Progenitor cell of endocrine pancreas (in vitro differentiated cells): ENCODE measurements at regions not wholly inside any gene's neighbourhood (a gene's known extent, or its start where the extent isn't known, plus 50 kb on each side); places are given as distances from the start of the nearest gene placed in this dataset.

Experiments
- DNase-seq: peaks from one replicate; pipeline ENCODE4 v3.0.0; 2021; ENCODE audit warnings: low spot score; ENCODE audit not compliant: unreplicated experiment
- H3K27ac Mint-ChIP-seq: 2 replicates; pipeline ENCODE4 v1.8.0; 2021; ENCODE audit warnings: mild to moderate bottlenecking, moderate library complexity, mixed read lengths
- H3K27me3 Mint-ChIP-seq: 2 replicates; pipeline ENCODE4 v1.8.0; 2021; ENCODE audit warnings: mixed read lengths
- H3K36me3 Mint-ChIP-seq: 2 replicates; pipeline ENCODE4 v1.8.0; 2022; ENCODE audit warnings: mixed read lengths; ENCODE audit not compliant: insufficient read depth
- H3K4me1 Mint-ChIP-seq: 2 replicates; pipeline ENCODE4 v1.8.0; 2021; ENCODE audit warnings: low read depth, mixed read lengths
- H3K4me3 Mint-ChIP-seq: 2 replicates; pipeline ENCODE4 v1.8.0; 2021; ENCODE audit warnings: low read depth, mild to moderate bottlenecking, moderate library complexity, mixed read lengths
- H3K9me3 Mint-ChIP-seq: 2 replicates; pipeline ENCODE4 v1.8.0; 2021; ENCODE audit warnings: low read depth, mixed read lengths
- CTCF ChIP-seq: fragments of 200-600 bp; sonication (generic); IDR thresholded peaks from one replicate; pipeline ENCODE4 v1.5.0; 2021; ENCODE audit warnings: antibody characterized with exemption, mild to moderate bottlenecking; ENCODE audit not compliant: unreplicated experiment

GRCh38 chr16:80300876-80301275 lies 239.9 kb upstream of the DYNLRB2 start:
- no peak for TF ChIP-seq CTCF
- H3K4me1 Mint-ChIP-seq, result peaks cover 29% of the 10 kb centered on the region
- no peaks in the 10 kb centered on the region for H3K9me3 Mint-ChIP-seq
- H3K27me3 Mint-ChIP-seq, result peaks cover 2% of the 10 kb centered on the region
- H3K4me3 Mint-ChIP-seq, result no peak overlapping the region
- no peak overlapping the region for H3K27ac Mint-ChIP-seq
- DNase-seq, result no peak
- no peaks in the 10 kb centered on the region for H3K36me3 Mint-ChIP-seq

GRCh38 chr16:80300456-80300855 lies 240.3 kb upstream of the DYNLRB2 start:
- Mint-ChIP-seq H3K9me3 (no peaks in the 10 kb centered on the region), H3K27ac (peak overlapping the region; percentile 54), H3K4me1 (peaks cover 29% of the 10 kb centered on the region), H3K27me3 (peaks cover 2% of the 10 kb centered on the region), H3K4me3 (no peak overlapping the region), H3K36me3 (no peaks in the 10 kb centered on the region)
- TF ChIP-seq CTCF, result no peak
- DNase-seq, result no peak

- DNase-seq, result no peak
- peaks cover 2% of the 10 kb centered on the region for H3K27me3 Mint-ChIP-seq
- no peak for TF ChIP-seq CTCF
- peak overlapping the region; percentile 51 for H3K27ac Mint-ChIP-seq
- no peaks in the 10 kb centered on the region for H3K9me3 Mint-ChIP-seq
- peaks cover 29% of the 10 kb centered on the region for H3K4me1 Mint-ChIP-seq
- H3K36me3 Mint-ChIP-seq, result no peaks in the 10 kb centered on the region
- no peak overlapping the region for H3K4me3 Mint-ChIP-seq
Observed at GRCh38 chr16:80299416-80299815, 241.4 kb upstream of the DYNLRB2 start.

GRCh38 chr16:80298676-80299075 lies 242.1 kb upstream of the DYNLRB2 start:
- Mint-ChIP-seq H3K36me3 (no peaks in the 10 kb centered on the region), H3K9me3 (no peaks in the 10 kb centered on the region), H3K4me1 (peaks cover 29% of the 10 kb centered on the region), H3K27ac (peak overlapping the region; percentile 66), H3K27me3 (peaks cover 2% of the 10 kb centered on the region), H3K4me3 (no peak overlapping the region)
- TF ChIP-seq CTCF, result no peak
- no peak for DNase-seq

- no peak for DNase-seq
- no peaks in the 10 kb centered on the region for H3K9me3 Mint-ChIP-seq
- no peak for TF ChIP-seq CTCF
- H3K4me3 Mint-ChIP-seq, result no peak overlapping the region
- H3K4me1 Mint-ChIP-seq, result peaks cover 27% of the 10 kb centered on the region
- no peak overlapping the region for H3K27ac Mint-ChIP-seq
- no peaks in the 10 kb centered on the region for H3K36me3 Mint-ChIP-seq
- H3K27me3 Mint-ChIP-seq, result peaks cover 3% of the 10 kb centered on the region
Observed at GRCh38 chr16:80296034-80296433, 244.8 kb upstream of the DYNLRB2 start.
